ENCODE measurements at regions not wholly inside any gene's neighbourhood (a gene's known extent, or its start where the extent isn't known, plus 50 kb on each side); places are given as distances from the start of the nearest gene placed in this dataset.
A peak's percentile ranks its signal among the peaks of the same experiment; 100 is the strongest.
"Not testable (repeated sequence)": the region's sequence is repeated elsewhere in the genome, so short reads cannot be mapped to it uniquely, and the experiment has no call there.

DNA sequence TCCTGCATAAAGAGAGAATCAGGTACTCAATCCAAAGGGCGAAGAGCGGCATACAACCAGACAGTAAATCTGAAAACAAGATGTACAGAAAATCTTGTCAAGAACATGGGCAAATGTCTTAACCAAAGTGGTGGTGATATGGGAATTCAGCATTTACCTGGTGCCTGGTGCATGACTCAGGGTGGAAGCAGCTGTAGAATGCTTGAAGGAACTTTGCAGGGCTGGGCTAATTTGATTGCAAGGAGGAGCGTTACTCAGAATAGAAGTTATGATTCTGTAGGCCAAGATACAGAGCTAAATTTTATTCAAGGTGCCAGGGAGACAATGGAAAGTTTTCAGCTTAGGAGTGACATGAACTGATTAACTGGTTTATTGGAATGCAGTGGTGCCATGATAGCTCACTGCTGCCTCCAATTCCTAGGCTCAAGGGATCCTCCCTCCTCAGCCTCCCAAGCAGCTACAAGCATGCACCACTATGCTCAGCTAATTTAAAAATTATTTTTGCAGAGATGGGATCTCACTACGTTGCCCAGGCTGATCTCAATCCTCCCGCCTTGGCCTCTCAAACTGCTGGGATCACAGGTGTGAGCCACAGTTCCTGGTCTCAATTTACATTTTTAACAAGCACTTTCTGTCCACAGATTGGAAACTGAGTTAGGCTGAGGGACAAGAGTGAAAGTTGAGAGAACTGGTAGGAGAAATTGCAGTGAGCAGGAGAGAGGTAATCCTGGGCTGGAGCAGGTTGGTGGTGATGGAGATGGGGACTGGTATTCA, 91.5 kb upstream of the TBC1D5 start:
- DNase-seq (ENCODE audit: low spot score), result no peak

- no peak for DNase-seq (ENCODE audit: low spot score)
Measured at GRCh38 chr3:17832016-17832415, 89.6 kb upstream of the TBC1D5 start.

DNA sequence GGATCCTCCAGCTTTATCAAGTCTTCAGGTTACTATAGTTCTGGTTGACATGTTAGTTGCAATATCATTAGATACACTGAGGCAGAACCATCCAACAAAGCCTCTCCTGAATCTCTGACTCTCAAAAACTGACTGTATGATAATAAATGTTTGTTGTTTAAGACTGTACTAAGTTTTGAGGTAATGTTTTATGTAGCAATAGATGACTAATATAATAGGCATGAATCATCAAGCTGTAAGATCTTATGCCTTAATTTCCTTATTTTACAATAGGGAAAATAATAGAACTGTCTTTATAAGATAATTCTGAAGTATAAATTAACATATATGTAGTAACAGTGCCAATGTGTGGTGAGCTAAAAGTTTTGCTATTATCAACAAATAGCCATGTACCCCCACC, 88.9 kb upstream of the TBC1D5 start:
- DNase-seq (ENCODE audit: low spot score), result no peak

- DNase-seq (ENCODE audit: low spot score), result no peak
Measured at GRCh38 chr3:17830788-17831187, 88.4 kb upstream of the TBC1D5 start.

DNA sequence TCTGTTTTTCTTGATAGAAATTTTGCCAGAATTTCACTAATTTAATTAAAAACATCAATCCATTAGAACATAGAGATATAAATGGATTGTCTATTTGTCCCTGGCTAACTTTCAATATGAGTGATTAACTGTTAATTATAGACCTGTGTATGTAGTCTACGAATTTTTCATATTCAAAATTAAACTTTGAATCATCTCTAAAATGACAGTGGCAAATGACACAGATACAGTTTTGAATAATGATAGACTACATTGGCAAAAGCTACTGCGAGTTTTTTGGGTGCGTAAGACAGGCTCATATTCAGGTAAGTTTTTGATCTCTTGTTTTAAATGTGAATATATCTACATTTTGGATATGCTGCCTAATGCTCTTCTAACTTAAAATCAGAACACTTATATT, 86.0 kb upstream of the TBC1D5 start:
- DNase-seq (ENCODE audit: low spot score), result no peak

- no peak for DNase-seq (ENCODE audit: low spot score)
Measured at GRCh38 chr3:17825298-17825697, 82.9 kb upstream of the TBC1D5 start.

DNA sequence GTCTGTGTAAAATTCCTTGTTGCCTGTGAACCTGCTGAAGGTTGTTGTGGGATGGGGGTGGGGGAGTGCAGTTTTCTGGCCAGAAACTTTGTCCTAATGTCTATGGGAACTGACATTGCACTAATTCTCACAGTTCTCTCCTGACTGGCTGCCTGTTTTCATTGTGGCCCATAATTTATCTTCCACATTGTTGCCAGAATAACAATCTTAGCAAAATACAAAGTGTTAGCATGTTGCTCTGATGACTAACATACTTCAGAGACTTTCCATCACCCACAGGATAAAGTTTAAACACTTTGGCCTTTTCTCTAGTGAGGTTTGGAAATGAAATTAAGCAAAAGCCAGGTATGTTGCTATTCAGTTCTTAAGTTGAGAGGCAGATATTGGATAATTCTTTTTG, 81.4 kb upstream of the TBC1D5 start:
- DNase-seq (ENCODE audit: low spot score), result no peak

- no peak for DNase-seq (ENCODE audit: low spot score)
Measured at GRCh38 chr3:17823036-17823435, 80.6 kb upstream of the TBC1D5 start.

GRCh38 chr3:17820704-17821103, 78.3 kb upstream of the TBC1D5 start:
- DNase-seq (ENCODE audit: low spot score), result no peak

GRCh38 chr3:17820275-17820674, 77.8 kb upstream of the TBC1D5 start:
- DNase-seq (ENCODE audit: low spot score), result no peak

DNA sequence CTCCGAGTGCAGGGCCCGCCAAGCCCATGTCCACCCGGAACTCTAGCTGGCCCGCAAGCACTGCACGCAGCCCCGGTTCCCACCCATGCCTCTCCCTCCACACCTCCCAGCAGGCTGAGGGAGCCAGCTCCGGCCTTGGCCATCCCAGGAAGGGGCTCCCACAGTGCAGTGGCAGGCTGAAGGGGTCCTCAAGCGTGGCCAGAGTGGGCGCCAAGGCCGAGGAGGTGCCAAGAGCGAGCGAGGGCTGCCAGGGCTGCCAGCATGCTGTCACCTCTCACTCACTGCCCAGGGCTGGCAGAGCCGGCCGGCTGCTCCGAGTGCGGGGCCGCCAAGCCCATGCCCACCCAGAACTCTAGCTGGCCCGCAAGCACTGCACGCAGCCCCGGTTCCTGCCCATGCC, 75.5 kb upstream of the TBC1D5 start:
- not testable (repeated sequence) for DNase-seq (ENCODE audit: low spot score)

- DNase-seq (ENCODE audit: low spot score), result no peak
Measured at GRCh38 chr3:17817545-17817944, 75.1 kb upstream of the TBC1D5 start.

DNA sequence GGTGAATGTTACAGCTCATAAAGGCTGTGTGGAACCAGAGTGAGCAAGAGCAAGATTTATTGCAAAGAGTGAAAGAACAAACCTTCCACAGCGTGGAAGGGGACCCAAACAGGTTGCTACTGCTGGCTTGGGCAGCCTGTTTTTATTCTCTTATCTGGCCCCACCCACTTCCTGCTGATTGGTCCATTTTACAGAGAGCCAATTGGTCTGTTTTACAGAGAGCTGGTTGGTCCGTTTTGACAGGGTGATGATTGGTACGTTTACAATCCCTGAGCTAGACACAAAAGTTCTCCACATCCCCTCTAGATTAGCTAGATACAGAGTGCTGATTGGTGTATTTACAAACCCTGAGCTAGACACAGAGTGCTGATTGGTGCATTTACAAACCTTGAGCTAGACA, 74.4 kb upstream of the TBC1D5 start:
- not testable (repeated sequence) for DNase-seq (ENCODE audit: low spot score)

- not testable (repeated sequence) for DNase-seq (ENCODE audit: low spot score)
Measured at GRCh38 chr3:17812328-17812727, 69.9 kb upstream of the TBC1D5 start.

DNA sequence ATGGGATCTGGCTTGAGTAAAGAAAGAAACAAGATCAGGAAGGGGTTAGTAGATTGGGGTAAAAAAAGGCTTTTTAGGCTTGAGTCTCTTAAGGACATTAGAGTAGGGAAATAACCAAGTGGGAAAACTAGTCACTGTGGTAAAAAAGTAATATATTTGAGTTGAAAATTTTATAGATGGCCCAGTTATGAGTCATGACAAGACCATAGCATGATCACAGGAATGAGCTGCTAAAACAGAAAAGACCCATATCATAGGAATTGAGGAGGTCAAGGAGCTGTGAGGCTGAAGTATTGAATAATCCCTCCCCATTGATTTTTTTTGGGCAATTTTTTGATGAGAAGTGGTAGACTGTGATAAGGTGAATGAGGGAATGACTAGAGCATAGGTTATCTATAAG, 69.2 kb upstream of the TBC1D5 start:
- DNase-seq (ENCODE audit: low spot score), result peak; percentile 27

GRCh38 chr3:17810759-17811158, 68.3 kb upstream of the TBC1D5 start:
- peak; percentile 33 for DNase-seq (ENCODE audit: low spot score)

DNA sequence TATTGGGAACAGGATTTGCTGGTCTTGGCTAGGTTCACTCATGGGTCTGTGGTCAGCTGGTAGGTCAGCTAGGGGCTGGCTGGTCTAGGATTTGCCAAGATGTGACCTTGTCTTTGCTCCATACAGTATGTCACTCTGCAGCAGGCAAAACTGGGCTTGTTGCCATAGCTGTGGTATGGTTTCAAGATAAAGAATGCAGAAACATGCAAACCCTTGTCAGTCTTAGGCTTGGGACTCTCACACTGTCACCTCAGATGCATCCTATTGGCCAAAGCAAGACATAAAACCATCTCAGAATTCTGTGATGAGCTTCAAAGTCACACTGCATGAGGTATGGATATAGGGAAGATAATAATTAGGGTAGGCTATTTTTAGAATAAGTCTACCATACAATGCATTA, 66.6 kb upstream of the TBC1D5 start:
- DNase-seq (ENCODE audit: low spot score), result peak; percentile 47

- DNase-seq (ENCODE audit: low spot score), result no peak
Measured at GRCh38 chr3:17806876-17807275, 64.4 kb upstream of the TBC1D5 start.

GRCh38 chr3:17806201-17806600, 63.8 kb upstream of the TBC1D5 start:
- no peak for DNase-seq (ENCODE audit: low spot score)

DNA sequence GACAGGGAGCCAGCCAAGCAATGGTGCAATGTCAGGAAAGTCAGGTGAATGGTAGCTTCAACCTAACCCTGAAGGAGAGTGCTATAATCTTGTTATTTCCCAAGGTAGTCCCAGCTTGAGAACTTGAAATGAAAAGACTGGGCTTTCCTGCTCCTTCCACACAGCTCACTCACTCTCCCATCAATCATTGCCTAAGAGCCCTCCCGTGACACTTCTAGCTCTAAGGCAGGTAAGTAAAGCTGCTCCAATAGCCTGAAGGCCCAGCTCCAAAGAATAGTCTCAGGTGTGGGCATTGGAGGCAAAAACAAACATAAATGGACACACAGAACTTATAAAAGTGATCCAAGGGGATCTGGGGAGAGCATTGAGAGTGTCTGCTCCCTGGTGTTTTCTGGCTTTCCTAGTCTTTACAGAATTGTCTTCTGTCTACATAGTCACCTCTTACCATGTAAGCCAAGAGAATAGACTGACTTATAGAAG, 63.1 kb upstream of the TBC1D5 start:
- no peak for DNase-seq (ENCODE audit: low spot score)

GRCh38 chr3:17802950-17803349, 60.5 kb upstream of the TBC1D5 start:
- DNase-seq (ENCODE audit: low spot score), result no peak

DNA sequence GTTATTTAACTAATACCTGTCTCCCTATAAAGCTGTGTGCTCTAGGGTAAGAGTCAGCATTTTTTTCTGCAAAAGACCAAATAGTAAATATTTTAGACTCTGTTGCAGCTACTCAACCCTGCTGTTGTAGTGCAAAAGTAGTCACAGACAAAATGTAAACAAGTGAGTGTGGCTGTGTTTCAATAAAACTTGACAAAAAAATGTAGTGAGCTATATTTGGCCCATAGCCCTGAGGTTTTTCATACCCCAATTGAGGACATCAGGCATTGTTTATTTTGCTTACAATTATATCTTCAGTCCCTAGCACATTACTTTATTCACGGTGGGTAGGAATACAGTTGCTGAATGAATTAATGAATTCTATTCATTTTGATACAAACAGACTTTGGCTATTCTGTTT, 58.7 kb upstream of the TBC1D5 start:
- no peak for DNase-seq (ENCODE audit: low spot score)

DNA sequence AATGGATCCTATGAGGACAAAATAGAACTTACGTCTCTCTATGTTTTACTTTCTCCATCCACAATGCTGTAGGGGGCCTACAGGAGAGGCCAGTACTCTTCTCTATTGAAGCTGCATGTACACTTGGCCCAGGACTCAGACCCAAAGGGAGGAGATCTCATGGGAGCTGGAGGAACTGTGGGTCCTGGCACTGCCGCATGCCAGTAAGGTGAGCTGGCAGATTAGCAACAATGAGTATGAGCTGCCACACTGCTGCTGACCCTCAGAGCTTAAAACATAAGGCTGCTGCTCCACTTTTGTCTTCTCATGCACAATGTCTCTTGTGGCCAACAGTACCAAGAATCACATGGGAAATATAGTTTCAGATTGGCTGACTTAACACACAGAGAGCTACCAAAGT, 57.8 kb upstream of the TBC1D5 start:
- no peak for DNase-seq (ENCODE audit: low spot score)

DNA sequence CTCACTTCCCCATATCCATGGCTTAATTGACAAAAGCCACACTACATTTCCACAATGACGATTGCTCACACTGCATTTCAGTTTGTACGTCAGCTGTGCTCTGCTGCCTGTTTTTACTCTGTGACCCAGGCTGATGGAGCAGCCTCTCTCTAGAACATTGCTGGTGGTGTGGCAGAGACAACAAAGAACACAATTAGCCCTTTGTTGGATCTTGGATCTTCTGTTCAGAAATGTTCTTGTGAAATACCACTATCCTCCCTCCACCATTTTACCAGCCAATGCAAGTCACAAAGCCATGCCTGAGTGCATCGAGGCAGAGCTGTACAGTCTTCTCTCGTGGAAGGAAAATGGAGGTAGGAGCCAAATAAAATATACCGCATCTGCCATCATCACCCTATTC, 56.9 kb upstream of the TBC1D5 start:
- no peak for DNase-seq (ENCODE audit: low spot score)

Data from hepatic stellate cell (primary cell).